ENCODE measurements at regions not wholly inside any gene's neighbourhood (a gene's known extent, or its start where the extent isn't known, plus 50 kb on each side); places are given as distances from the start of the nearest gene placed in this dataset.

DNA sequence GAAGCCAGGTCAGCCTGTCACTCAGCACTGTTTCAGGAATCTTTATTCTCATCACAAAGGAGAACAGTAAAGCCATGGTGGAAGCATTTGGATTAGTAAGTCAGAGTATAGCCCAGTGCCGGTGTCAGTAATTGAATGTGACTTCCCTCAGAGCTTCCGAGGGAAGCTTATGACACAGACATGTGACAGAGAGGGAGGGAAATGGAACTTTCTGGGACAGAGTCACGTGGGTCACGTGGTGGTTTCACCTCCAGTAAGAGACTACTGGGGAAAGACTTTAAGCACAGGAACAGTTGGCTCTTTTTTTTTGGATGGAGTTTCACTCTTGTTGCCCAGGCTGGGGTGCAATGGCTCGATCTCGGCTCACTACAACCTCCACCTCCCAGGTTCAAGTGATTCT, 53.3 kb upstream of the CCDC160 start:
- DNase-seq (ENCODE audit: extremely low read depth, low read depth), result no peak
- TF ChIP-seq, protein P1, sequence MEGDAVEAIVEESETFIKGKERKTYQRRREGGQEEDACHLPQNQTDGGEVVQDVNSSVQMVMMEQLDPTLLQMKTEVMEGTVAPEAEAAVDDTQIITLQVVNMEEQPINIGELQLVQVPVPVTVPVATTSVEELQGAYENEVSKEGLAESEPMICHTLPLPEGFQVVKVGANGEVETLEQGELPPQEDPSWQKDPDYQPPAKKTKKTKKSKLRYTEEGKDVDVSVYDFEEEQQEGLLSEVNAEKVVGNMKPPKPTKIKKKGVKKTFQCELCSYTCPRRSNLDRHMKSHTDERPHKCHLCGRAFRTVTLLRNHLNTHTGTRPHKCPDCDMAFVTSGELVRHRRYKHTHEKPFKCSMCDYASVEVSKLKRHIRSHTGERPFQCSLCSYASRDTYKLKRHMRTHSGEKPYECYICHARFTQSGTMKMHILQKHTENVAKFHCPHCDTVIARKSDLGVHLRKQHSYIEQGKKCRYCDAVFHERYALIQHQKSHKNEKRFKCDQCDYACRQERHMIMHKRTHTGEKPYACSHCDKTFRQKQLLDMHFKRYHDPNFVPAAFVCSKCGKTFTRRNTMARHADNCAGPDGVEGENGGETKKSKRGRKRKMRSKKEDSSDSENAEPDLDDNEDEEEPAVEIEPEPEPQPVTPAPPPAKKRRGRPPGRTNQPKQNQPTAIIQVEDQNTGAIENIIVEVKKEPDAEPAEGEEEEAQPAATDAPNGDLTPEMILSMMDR (IDR thresholded peaks at IDR 0.05; ENCODE audit: low read depth, low read length, missing control alignments), result no peak
- H3K4me3 ChIP-seq (replicated peaks; ENCODE audit: low read depth, low read length), result no peak overlapping the region

DNA sequence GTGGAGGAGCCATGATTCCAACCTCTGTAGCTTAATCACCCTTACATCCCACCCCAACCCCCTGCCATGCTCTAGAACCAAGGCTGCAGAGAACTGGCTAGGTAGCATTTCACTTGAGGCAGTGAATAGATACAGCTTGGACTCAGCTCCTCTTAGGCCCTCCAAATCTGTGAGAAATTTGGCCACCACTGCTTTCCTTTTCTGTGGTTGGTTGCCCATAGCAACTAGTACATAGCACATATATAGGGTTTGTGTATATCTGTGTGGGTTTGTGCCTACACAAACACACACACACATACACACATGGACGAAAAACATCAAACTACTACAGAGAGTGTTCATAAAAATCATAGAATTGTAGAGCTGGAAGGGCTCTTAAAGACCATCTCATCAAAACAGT, 52.0 kb upstream of the CCDC160 start:
- DNase-seq (ENCODE audit: extremely low read depth, low read depth), result no peak
- H3K4me3 ChIP-seq (replicated peaks; ENCODE audit: low read depth, low read length), result no peak overlapping the region
- TF ChIP-seq, protein P1 (IDR thresholded peaks at IDR 0.05; ENCODE audit: low read depth, low read length, missing control alignments), result no peak

DNA sequence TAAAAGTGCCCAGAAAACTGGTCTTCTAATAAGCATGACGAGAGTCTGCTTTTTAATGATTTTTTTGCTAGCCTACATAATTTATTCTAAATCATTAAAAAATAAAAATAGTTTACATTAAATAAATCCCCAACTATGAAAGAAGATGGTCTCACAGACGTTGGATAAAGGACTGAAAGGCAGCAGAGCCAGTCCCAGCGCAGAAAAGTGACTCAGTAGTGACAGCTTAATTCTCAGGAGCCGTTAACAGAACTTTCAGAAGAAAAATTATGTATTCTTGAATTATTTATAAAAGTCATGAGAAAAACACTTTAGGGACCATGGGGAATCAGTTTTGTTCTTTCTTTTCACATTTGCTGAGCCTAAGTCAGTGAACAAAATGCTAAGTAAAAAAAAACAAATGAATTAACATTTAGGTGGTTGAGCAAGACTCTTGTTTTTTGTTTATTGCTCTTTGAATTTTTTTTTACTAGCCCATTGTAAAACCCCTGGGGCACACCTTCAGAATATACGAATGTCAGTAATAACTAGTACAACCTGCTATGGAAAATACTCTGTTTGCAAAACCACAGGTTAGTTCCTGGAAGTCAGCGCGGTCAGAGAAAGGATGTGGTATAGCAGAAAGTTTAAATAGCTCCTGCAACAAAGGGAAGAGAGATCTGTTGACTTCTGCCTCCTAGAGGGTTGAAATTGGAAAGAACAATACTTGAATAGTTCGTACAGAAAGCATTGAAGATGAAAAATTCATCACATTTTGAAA, 50.4 kb upstream of the CCDC160 start:
- no peak overlapping the region for H3K4me3 ChIP-seq (replicated peaks; ENCODE audit: low read depth, low read length)
- no peak for DNase-seq (ENCODE audit: extremely low read depth, low read depth)
- TF ChIP-seq, protein P1 (IDR thresholded peaks at IDR 0.05; ENCODE audit: low read depth, low read length, missing control alignments), result no peak
